Esophagus muscularis mucosa (tissue), 4 donors: ENCODE measurements at regions not wholly inside any gene's neighbourhood (a gene's known extent, or its start where the extent isn't known, plus 50 kb on each side); places are given as distances from the start of the nearest gene placed in this dataset.

Experiments
- DNase-seq: peaks from one replicate; pipeline ENCODE4 v3.0.0-alpha.2; 2017; ENCODE audit errors: extremely low spot score
- H3K27ac ChIP-seq, 4 donors: fragments of 200-600 bp; sonication (generic); replicated peaks in 1 of 4; 1 replicate in 3 of 4; 2 replicates in 1 of 4; pipeline ENCODE4 v1.5.1; 2016 to 2019; ENCODE audit warnings: mild to moderate bottlenecking in 1 of 4
- H3K27me3 ChIP-seq, 4 donors: fragments of 200-600 bp; sonication (generic); one replicate each; pipeline versions ENCODE4 v1.5.1 to v1.6.0; 2016 to 2019
- H3K36me3 ChIP-seq, 4 donors: fragments of 200-600 bp; sonication (generic); one replicate each; pipeline ENCODE4 v1.5.1; 2016 to 2019
- H3K4me1 ChIP-seq, 4 donors: fragments of 200-600 bp; sonication (generic); one replicate each; pipeline ENCODE4 v1.5.1; 2016 to 2019
- H3K4me3 ChIP-seq, 4 donors: fragments of 200-600 bp; sonication (generic); 1 replicate in 2 of 4; 2 replicates in 2 of 4; pipeline ENCODE4 v1.5.1; 2016 to 2019; ENCODE audit warnings: mild to moderate bottlenecking in 4 of 4, moderate library complexity in 1 of 4
- H3K9me3 ChIP-seq, 4 donors: fragments of 200-600 bp; sonication (generic); 1 replicate in 3 of 4; 2 replicates in 1 of 4; pipeline ENCODE4 v1.5.1; 2016 to 2019
- CTCF ChIP-seq, 3 experiments: fragments of 200-600 bp in 2 of 3; fragments of 450-650 bp in 1 of 3; sonication (generic) in 2 of 3; IDR thresholded peaks; one replicate each; pipeline ENCODE4 v1.5.1; 2017 to 2019; ENCODE audit warnings: antibody characterized with exemption in 3 of 3, mild to moderate bottlenecking in 2 of 3, moderate library complexity in 1 of 3
- EP300 ChIP-seq: sonication (generic); formaldehyde crosslinking; IDR thresholded peaks from one replicate; pipeline ENCODE4 v1.6.1; 2017; ENCODE audit warnings: antibody characterized with exemption
- POLR2A ChIP-seq: fragments of 450-650 bp; IDR thresholded peaks from one replicate; pipeline ENCODE4 v1.6.1; 2017; ENCODE audit warnings: antibody characterized with exemption, moderate library complexity, mild to moderate bottlenecking, low read depth
- POLR2AphosphoS5 ChIP-seq, 2 donors: sonication (generic); formaldehyde crosslinking; IDR thresholded peaks; one replicate each; pipeline ENCODE4 v1.6.1; 2017; ENCODE audit warnings: antibody characterized with exemption in 2 of 2
- WGBS: methylation state at CpG from one replicate; pipeline ENCODE4 v1.1.5; 2018; 5-methylcytosine and 5-hydroxymethylcytosine counted together
- intact Hi-C: fragments of 100-400 bp; cut with DNase I; formaldehyde crosslinking; loops from one replicate; pipeline ENCODE4 v1.15.1; 2023

DNA sequence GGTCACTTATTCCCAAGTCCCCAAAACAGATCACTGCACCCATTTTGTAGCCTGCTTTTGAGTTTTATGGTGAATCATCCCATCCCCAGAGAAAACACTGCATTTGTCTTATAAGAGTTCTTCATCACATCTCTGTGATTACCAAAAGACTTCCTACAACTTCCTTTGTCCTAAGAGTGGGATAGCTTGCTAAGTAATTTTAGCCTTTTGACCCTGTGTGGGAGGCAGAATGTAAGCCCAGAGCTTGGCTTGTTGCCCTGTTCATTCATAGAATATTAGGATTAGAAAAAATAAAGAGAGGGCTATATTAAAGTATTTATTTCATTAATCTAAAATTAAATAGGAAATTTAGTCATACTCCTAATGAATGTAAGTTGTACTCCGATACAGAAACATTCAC is 213.3 kb downstream of the MZT1 start:
- Histone ChIP-seq H3K27me3 (no peaks in the 10 kb centered on the region), H3K4me1 (no peaks in the 10 kb centered on the region), H3K4me3 (no peak overlapping the region), H3K36me3 (no peaks in the 10 kb centered on the region), H3K9me3 (no peaks in the 10 kb centered on the region), H3K27ac (no peak overlapping the region)
- TF ChIP-seq POLR2A (no peak), EP300 (no peak)
- intact Hi-C loops: no loop called here
- 3% methylated on average over 1 of the region's 1 CpG for WGBS
- DNase-seq: no peak

- H3K27ac ChIP-seq: no peak overlapping the region
- DNase-seq: no peak
- no peaks in the 10 kb centered on the region for H3K4me1 ChIP-seq
- intact Hi-C loops: no loop called here
- WGBS: 75% methylated on average over 7 of the region's 7 CpGs
- H3K36me3 ChIP-seq: no peaks in the 10 kb centered on the region
- no peaks in the 10 kb centered on the region for H3K9me3 ChIP-seq
- H3K4me3 ChIP-seq: no peak overlapping the region
- no peak for TF ChIP-seq EP300
- TF ChIP-seq POLR2AphosphoS5 (IDR thresholded peaks at IDR 0.05): no peak
- no peak for TF ChIP-seq CTCF (IDR thresholded peaks at IDR 0.05)
- TF ChIP-seq POLR2A: no peak
- no peaks in the 10 kb centered on the region for H3K27me3 ChIP-seq
Measured at GRCh38 chr13:72508392-72508791, 219.0 kb downstream of the MZT1 start.

- H3K4me1 ChIP-seq: no peaks in the 10 kb centered on the region
- no peaks in the 10 kb centered on the region for H3K27me3 ChIP-seq
- no peak for DNase-seq
- H3K27ac ChIP-seq: no peak overlapping the region
- intact Hi-C loops: no loop called here
- TF ChIP-seq POLR2A: no peak
- no peak for TF ChIP-seq POLR2AphosphoS5 (IDR thresholded peaks at IDR 0.05)
- no peak for TF ChIP-seq EP300
- TF ChIP-seq CTCF (IDR thresholded peaks at IDR 0.05): no peak
- H3K9me3 ChIP-seq: no peaks in the 10 kb centered on the region
- H3K36me3 ChIP-seq: no peaks in the 10 kb centered on the region
- WGBS: 71% methylated on average over 9 of the region's 9 CpGs
- no peak overlapping the region for H3K4me3 ChIP-seq
Measured at GRCh38 chr13:72507416-72508199, 219.8 kb downstream of the MZT1 start.

GRCh38 chr13:72506706-72507105 is 220.7 kb downstream of the MZT1 start:
- no peaks in the 10 kb centered on the region for H3K36me3 ChIP-seq
- intact Hi-C loops: no loop called here
- H3K9me3 ChIP-seq: no peaks in the 10 kb centered on the region
- H3K4me3 ChIP-seq: no peak overlapping the region
- no peaks in the 10 kb centered on the region for H3K27me3 ChIP-seq
- H3K4me1 ChIP-seq: no peaks in the 10 kb centered on the region
- DNase-seq: no peak
- TF ChIP-seq EP300 (no peak), CTCF (IDR thresholded peaks at IDR 0.05) (no peak), POLR2A (no peak)
- no peak overlapping the region for H3K27ac ChIP-seq

- TF ChIP-seq POLR2A (no peak), CTCF (IDR thresholded peaks at IDR 0.05) (no peak), POLR2AphosphoS5 (IDR thresholded peaks at IDR 0.05) (no peak), EP300 (no peak)
- intact Hi-C loops: no loop called here
- no peak overlapping the region for H3K4me3 ChIP-seq
- no peak for DNase-seq
- H3K27me3 ChIP-seq: no peaks in the 10 kb centered on the region
- no peaks in the 10 kb centered on the region for H3K36me3 ChIP-seq
- no peak overlapping the region for H3K27ac ChIP-seq
- H3K9me3 ChIP-seq: no peaks in the 10 kb centered on the region
- H3K4me1 ChIP-seq: no peaks in the 10 kb centered on the region
Measured at GRCh38 chr13:72505376-72505775, 222.1 kb downstream of the MZT1 start.
